ENCODE measurements at regions not wholly inside any gene's neighbourhood (a gene's known extent, or its start where the extent isn't known, plus 50 kb on each side); places are given as distances from the start of the nearest gene placed in this dataset.

DNA sequence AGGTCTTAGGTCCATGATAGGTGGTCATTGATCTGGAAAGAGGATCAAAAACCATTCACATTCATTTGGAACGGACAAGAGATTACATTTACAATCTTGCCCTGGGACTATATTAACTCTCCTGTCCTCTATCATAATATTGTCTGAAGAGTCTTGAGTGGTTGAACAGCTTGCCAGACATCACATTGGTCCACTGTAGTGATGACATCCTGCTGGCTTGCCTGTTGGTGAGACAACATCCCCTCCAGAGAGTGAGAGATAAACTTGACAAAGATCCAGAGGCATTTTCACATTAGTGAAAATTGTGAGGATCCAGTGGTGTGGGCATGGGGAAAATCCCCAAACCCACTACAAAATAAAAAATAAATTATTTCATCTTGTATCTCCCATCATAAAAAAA, 155.7 kb upstream of the LEF1 start:
- Histone ChIP-seq H3K27ac (no peak overlapping the region), H3K4me3 (no peak overlapping the region), H3K27me3 (no peaks in the 10 kb centered on the region), H3K36me3 (no peaks in the 10 kb centered on the region), H3K9me3 (peaks cover 0 to 6% of the 10 kb centered on the region in 2 donors), H3K4me1 (no peaks in the 10 kb centered on the region)
- TF ChIP-seq, protein P1, sequence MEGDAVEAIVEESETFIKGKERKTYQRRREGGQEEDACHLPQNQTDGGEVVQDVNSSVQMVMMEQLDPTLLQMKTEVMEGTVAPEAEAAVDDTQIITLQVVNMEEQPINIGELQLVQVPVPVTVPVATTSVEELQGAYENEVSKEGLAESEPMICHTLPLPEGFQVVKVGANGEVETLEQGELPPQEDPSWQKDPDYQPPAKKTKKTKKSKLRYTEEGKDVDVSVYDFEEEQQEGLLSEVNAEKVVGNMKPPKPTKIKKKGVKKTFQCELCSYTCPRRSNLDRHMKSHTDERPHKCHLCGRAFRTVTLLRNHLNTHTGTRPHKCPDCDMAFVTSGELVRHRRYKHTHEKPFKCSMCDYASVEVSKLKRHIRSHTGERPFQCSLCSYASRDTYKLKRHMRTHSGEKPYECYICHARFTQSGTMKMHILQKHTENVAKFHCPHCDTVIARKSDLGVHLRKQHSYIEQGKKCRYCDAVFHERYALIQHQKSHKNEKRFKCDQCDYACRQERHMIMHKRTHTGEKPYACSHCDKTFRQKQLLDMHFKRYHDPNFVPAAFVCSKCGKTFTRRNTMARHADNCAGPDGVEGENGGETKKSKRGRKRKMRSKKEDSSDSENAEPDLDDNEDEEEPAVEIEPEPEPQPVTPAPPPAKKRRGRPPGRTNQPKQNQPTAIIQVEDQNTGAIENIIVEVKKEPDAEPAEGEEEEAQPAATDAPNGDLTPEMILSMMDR (IDR thresholded peaks at IDR 0.05): no peak
- DNase-seq (ENCODE audit: low spot score): no peak

GRCh38 chr4:108322497-108322896, 153.8 kb upstream of the LEF1 start:
- no peak overlapping the region for H3K27ac ChIP-seq
- no peaks in the 10 kb centered on the region for H3K36me3 ChIP-seq
- H3K9me3 ChIP-seq: peaks cover 0 to 6% of the 10 kb centered on the region in 2 donors
- no peaks in the 10 kb centered on the region for H3K27me3 ChIP-seq
- H3K4me3 ChIP-seq: no peak overlapping the region
- DNase-seq (ENCODE audit: low spot score): no peak
- TF ChIP-seq, protein P1 (IDR thresholded peaks at IDR 0.05): no peak
- no peaks in the 10 kb centered on the region for H3K4me1 ChIP-seq

DNA sequence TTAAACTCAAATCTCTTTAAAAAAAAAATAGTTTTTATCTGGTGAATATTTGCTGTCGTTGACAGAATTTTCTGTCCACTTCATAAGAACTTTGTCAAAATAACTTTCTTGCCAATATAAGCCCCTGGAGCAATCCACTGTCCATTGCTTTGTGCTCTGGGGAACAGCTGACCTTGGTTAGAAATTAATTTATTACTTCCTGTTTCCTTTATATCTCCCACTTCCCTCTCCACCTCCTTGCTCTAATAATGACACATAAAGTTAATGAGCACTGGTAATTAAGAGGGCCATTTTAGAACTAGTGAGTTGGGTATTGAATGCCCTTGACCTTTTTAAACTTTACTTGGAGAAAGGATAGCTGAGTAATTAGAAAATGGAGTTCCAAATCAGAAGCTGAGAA, 151.3 kb upstream of the LEF1 start:
- Histone ChIP-seq H3K36me3 (no peaks in the 10 kb centered on the region), H3K27ac (no peak overlapping the region), H3K9me3 (peaks cover 0 to 6% of the 10 kb centered on the region in 2 donors), H3K4me3 (no peak overlapping the region), H3K27me3 (no peaks in the 10 kb centered on the region), H3K4me1 (no peaks in the 10 kb centered on the region)
- DNase-seq (ENCODE audit: low spot score): no peak
- TF ChIP-seq, protein P1 (IDR thresholded peaks at IDR 0.05): no peak

GRCh38 chr4:108317377-108317776, 148.6 kb upstream of the LEF1 start:
- no peak overlapping the region for H3K4me3 ChIP-seq
- DNase-seq (ENCODE audit: low spot score): no peak
- peaks cover 0 to 2% of the 10 kb centered on the region in 2 donors for H3K9me3 ChIP-seq
- TF ChIP-seq, protein P1 (IDR thresholded peaks at IDR 0.05): no peak
- H3K36me3 ChIP-seq: no peaks in the 10 kb centered on the region
- no peak overlapping the region for H3K27ac ChIP-seq
- no peaks in the 10 kb centered on the region for H3K4me1 ChIP-seq
- H3K27me3 ChIP-seq: no peaks in the 10 kb centered on the region

- DNase-seq (ENCODE audit: low spot score): no peak
- H3K4me1 ChIP-seq: no peaks in the 10 kb centered on the region
- TF ChIP-seq, protein P1 (IDR thresholded peaks at IDR 0.05): no peak
- no peak overlapping the region for H3K4me3 ChIP-seq
- H3K27me3 ChIP-seq: no peaks in the 10 kb centered on the region
- no peak overlapping the region for H3K27ac ChIP-seq
- no peaks in the 10 kb centered on the region for H3K36me3 ChIP-seq
- no peaks in the 10 kb centered on the region for H3K9me3 ChIP-seq
Observed at GRCh38 chr4:108315694-108316093, 147.0 kb upstream of the LEF1 start.

DNA sequence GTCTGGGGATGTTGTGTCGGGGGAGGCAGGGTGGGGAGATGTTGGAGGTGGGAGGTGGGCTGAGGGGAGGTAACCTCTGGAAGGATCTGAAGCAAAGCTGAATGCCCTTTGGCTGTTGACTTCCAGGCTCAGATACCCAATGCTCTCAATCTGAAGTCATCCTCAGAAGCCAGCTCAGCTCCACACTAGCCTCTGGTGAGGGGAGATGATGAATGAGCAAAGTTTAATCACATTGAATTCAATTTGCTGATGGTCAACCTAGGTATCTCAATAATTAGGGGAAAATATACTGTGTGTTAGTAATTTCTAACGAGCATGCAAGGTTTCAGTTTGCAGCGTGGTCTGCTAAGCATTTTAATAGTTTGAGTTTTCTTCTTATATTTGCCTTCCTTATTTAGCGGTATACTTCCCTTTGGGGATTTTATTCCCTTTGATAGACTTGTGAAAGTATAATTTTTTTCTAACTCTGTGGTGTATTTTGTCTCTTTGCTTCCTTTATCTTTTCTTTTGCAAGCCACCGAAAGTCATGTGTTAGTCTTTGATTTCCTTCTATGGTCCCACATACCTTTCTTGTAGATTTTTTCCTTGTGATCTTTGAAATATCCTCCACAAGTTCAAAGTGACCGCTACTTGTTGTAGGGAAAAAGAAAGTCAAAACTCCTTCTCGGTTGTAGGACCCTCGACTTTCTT, 146.3 kb upstream of the LEF1 start:
- Histone ChIP-seq H3K36me3 (no peaks in the 10 kb centered on the region), H3K4me3 (no peak overlapping the region), H3K4me1 (no peaks in the 10 kb centered on the region), H3K27me3 (no peaks in the 10 kb centered on the region), H3K9me3 (no peaks in the 10 kb centered on the region), H3K27ac (no peak overlapping the region)
- TF ChIP-seq, protein P1 (IDR thresholded peaks at IDR 0.05): no peak
- DNase-seq (ENCODE audit: low spot score): no peak

All from right atrium auricular region (tissue), 2 donors.